Osteoblast (primary cell): ENCODE measurements at regions not wholly inside any gene's neighbourhood (a gene's known extent, or its start where the extent isn't known, plus 50 kb on each side); places are given as distances from the start of the nearest gene placed in this dataset.

ENCODE experiments used
- DNase-seq: peaks from one replicate; pipeline ENCODE4 v3.0.0; 2011; ENCODE audit warnings: low spot score, mixed read lengths; ENCODE audit not compliant: insufficient read length; ENCODE audit errors: missing footprints
- H2AFZ ChIP-seq: 2 replicates; pipeline ENCODE4 v1.6.0; 2011; ENCODE audit warnings: mild to moderate bottlenecking, low read length
- H3K27ac ChIP-seq: 2 replicates; pipeline ENCODE4 v1.5.1; 2011; ENCODE audit warnings: mild to moderate bottlenecking, low read depth, low read length, moderate library complexity
- H3K27me3 ChIP-seq: 2 replicates; pipeline ENCODE4 v1.6.0; 2012; ENCODE audit warnings: mild to moderate bottlenecking, control low read depth, inconsistent platforms, low read length, moderate library complexity; ENCODE audit not compliant: insufficient read depth
- H3K36me3 ChIP-seq: 2 replicates; pipeline ENCODE4 v1.5.1; 2011; ENCODE audit warnings: mild to moderate bottlenecking, low read length, control low read depth, moderate library complexity; ENCODE audit not compliant: insufficient read depth
- H3K4me1 ChIP-seq: 2 replicates; pipeline ENCODE4 v1.5.1; 2011; ENCODE audit warnings: mild to moderate bottlenecking, low read length, control low read depth, moderate library complexity; ENCODE audit not compliant: insufficient read depth
- H3K4me2 ChIP-seq: 2 replicates; pipeline ENCODE4 v1.6.0; 2011; ENCODE audit warnings: mild to moderate bottlenecking, low read length; ENCODE audit not compliant: insufficient read depth
- H3K4me3 ChIP-seq: fragments of 200-600 bp; sonication (generic); 3 replicates; pipeline ENCODE4 v1.5.1; 2012; ENCODE audit warnings: mild to moderate bottlenecking, low read length, inconsistent platforms; ENCODE audit not compliant: insufficient read depth
- H3K79me2 ChIP-seq: 2 replicates; pipeline ENCODE4 v1.6.0; 2012; ENCODE audit warnings: mild to moderate bottlenecking, low read length, control low read depth, inconsistent platforms; ENCODE audit not compliant: insufficient read depth
- H3K9me3 ChIP-seq: 2 replicates; pipeline ENCODE4 v1.5.1; 2011; ENCODE audit warnings: low read depth, low read length, control low read depth
- H4K20me1 ChIP-seq: 2 replicates; pipeline ENCODE4 v1.6.0; 2012; ENCODE audit warnings: mild to moderate bottlenecking, low read length, control low read depth; ENCODE audit not compliant: insufficient read depth
- TF ChIP-seq, protein P1 (sequence below): IDR thresholded peaks from 2 replicates; pipeline ENCODE4 v1.5.1; 2011; ENCODE audit warnings: mild to moderate bottlenecking, low read depth, low read length, moderate library complexity; ENCODE audit errors: extremely low read depth

DNA sequence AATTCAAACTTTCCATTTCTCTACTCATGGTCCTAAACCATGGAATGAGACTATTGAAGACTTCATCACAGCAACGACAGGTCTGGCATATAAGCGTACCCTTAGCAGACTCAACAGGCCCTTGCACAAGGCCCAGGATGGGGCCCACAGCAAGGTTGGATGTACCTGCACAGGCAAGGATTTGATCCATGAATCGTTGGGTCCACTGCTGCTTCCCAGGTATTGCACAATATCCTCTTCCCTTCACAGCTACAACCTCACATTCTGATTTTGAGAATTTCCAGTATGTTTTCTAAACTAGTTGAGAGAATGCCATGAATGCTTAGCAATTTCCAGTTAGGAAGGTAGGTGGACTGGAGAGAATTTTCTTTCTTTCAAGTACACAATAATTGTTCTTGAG lies 515.8 kb downstream of the SUCLG1 start:
- TF ChIP-seq, protein P1, sequence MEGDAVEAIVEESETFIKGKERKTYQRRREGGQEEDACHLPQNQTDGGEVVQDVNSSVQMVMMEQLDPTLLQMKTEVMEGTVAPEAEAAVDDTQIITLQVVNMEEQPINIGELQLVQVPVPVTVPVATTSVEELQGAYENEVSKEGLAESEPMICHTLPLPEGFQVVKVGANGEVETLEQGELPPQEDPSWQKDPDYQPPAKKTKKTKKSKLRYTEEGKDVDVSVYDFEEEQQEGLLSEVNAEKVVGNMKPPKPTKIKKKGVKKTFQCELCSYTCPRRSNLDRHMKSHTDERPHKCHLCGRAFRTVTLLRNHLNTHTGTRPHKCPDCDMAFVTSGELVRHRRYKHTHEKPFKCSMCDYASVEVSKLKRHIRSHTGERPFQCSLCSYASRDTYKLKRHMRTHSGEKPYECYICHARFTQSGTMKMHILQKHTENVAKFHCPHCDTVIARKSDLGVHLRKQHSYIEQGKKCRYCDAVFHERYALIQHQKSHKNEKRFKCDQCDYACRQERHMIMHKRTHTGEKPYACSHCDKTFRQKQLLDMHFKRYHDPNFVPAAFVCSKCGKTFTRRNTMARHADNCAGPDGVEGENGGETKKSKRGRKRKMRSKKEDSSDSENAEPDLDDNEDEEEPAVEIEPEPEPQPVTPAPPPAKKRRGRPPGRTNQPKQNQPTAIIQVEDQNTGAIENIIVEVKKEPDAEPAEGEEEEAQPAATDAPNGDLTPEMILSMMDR, result no peak
- Histone ChIP-seq H4K20me1 (no peaks in the 10 kb centered on the region), H3K36me3 (no peaks in the 10 kb centered on the region), H3K4me1 (no peaks in the 10 kb centered on the region), H3K27ac (no peak overlapping the region), H3K79me2 (no peaks in the 10 kb centered on the region), H3K4me3 (no peak overlapping the region), H3K4me2 (no peak overlapping the region), H3K27me3 (no peaks in the 10 kb centered on the region), H3K9me3 (peaks cover 3% of the 10 kb centered on the region), H2AFZ (no peak overlapping the region)
- no peak for DNase-seq

DNA sequence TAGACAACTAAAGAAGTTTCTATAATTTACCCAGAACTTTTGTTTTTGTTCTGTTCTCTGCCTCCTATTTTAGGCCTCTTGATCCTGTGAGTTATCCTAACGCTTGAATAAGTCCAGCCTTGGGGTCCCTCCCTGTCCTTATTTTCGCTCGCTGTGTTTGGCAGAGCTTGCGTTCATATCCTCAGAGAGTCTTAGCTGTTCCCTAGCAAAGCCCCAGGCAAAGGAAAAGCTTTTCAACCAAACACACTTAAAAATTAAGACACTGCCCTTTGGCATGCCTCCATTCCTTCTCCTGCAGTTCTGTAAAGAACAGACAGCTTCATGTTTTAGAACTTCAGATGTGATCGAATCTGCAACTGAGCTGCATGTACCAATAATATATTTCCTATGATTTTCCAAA lies 517.2 kb downstream of the SUCLG1 start:
- H3K27me3 ChIP-seq, result no peaks in the 10 kb centered on the region
- H3K36me3 ChIP-seq, result no peaks in the 10 kb centered on the region
- H4K20me1 ChIP-seq, result no peaks in the 10 kb centered on the region
- H3K27ac ChIP-seq, result no peak overlapping the region
- H3K4me2 ChIP-seq, result no peak overlapping the region
- H3K9me3 ChIP-seq, result peaks cover 3% of the 10 kb centered on the region
- H3K4me1 ChIP-seq, result no peaks in the 10 kb centered on the region
- H3K4me3 ChIP-seq, result no peak overlapping the region
- TF ChIP-seq, protein P1, result no peak
- H2AFZ ChIP-seq, result no peak overlapping the region
- H3K79me2 ChIP-seq, result no peaks in the 10 kb centered on the region
- DNase-seq, result no peak

DNA sequence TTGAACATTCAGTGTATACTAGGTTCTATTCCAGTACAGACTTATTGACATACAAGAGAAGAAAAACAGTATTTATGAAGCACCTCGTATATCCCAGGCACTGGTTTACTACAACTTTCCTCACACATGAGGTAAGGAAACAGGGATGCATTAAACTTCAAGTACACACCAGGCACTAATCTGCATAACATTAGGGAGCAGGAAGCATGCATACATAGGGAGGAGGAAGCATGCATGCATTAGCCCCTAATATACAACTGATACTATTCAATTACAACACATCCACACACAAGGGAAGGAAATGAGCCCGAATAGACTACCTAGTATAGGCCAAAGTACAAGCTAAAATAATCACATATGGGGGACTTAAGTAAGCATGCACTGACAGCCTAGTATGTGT lies 525.3 kb downstream of the SUCLG1 start:
- H3K4me3 ChIP-seq, result no peak overlapping the region
- H3K4me2 ChIP-seq, result no peak overlapping the region
- no peak for DNase-seq
- H3K9me3 ChIP-seq, result no peaks in the 10 kb centered on the region
- no peak overlapping the region for H3K27ac ChIP-seq
- H4K20me1 ChIP-seq, result no peaks in the 10 kb centered on the region
- TF ChIP-seq, protein P1, result no peak
- no peaks in the 10 kb centered on the region for H3K27me3 ChIP-seq
- no peaks in the 10 kb centered on the region for H3K36me3 ChIP-seq
- H2AFZ ChIP-seq, result no peak overlapping the region
- H3K4me1 ChIP-seq, result no peaks in the 10 kb centered on the region
- H3K79me2 ChIP-seq, result no peaks in the 10 kb centered on the region

DNA sequence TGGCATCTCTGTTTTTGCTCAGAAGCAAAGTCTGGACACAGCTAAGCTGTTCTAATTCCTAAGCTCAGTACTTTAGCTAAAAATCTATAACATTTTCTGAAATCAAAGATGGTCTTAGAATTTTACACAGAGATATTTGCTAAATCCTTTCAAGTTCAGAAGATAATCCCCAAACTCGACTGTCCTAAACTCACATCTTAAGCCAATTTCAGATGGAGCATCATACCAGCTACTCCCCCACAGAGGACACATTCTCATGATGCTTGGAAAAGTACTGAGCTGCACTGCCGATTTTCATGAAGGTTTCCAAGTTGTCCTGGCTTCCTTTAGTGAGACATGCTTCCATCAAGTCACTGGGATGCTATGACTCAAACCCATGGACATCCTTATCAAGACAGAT lies 535.5 kb downstream of the SUCLG1 start:
- Histone ChIP-seq H3K9me3 (peaks cover 3% of the 10 kb centered on the region), H3K4me2 (no peak overlapping the region), H3K36me3 (no peaks in the 10 kb centered on the region), H3K4me3 (no peak overlapping the region), H4K20me1 (no peaks in the 10 kb centered on the region), H3K4me1 (no peaks in the 10 kb centered on the region), H3K79me2 (no peaks in the 10 kb centered on the region), H3K27ac (no peak overlapping the region), H2AFZ (no peak overlapping the region), H3K27me3 (no peaks in the 10 kb centered on the region)
- TF ChIP-seq, protein P1, result no peak
- DNase-seq, result no peak
